Body of pancreas (tissue), 4 donors: ENCODE measurements at regions not wholly inside any gene's neighbourhood (a gene's known extent, or its start where the extent isn't known, plus 50 kb on each side); places are given as distances from the start of the nearest gene placed in this dataset.
"Not testable (repeated sequence)": the region's sequence is repeated elsewhere in the genome, so short reads cannot be mapped to it uniquely, and the experiment has no call there.

Experiments used
- ATAC-seq: fragments of 150-250 bp; one replicate; pipeline ENCODE4 v1.9.1; 2016
- DNase-seq, 4 donors: peaks; one replicate each; pipeline ENCODE4 v3.0.0-alpha.2; 2019
- H3K27ac ChIP-seq, 4 donors: fragments of 200-600 bp; sonication (generic); 1 replicate in 3 of 4; 2 replicates in 1 of 4; pipeline versions ENCODE4 v1.5.1 to v1.6.1; 2016 to 2019; ENCODE audit warnings: mild to moderate bottlenecking in 1 of 4, mixed read lengths in 1 of 4, moderate library complexity in 1 of 4
- H3K27me3 ChIP-seq, 2 donors: fragments of 200-600 bp; sonication (generic); one replicate each; pipeline ENCODE4 v1.6.0; 2016; ENCODE audit warnings: mild to moderate bottlenecking in 1 of 2
- H3K36me3 ChIP-seq, 2 donors: fragments of 200-600 bp; sonication (generic); replicated peaks in 1 of 2; 2 replicates each; pipeline ENCODE4 v1.5.1; 2016; ENCODE audit warnings: low read depth in 2 of 2; ENCODE audit not compliant: insufficient read depth in 1 of 2
- H3K4me1 ChIP-seq: fragments of 200-600 bp; sonication (generic); one replicate; pipeline ENCODE4 v1.6.0; 2016
- H3K4me3 ChIP-seq, 2 donors: fragments of 200-600 bp; sonication (generic); 1 replicate in 1 of 2; 2 replicates in 1 of 2; pipeline ENCODE4 v1.5.1; 2016 to 2019
- H3K9me3 ChIP-seq, 3 donors: fragments of 200-600 bp; sonication (generic); 1 replicate in 2 of 3; 2 replicates in 1 of 3; pipeline ENCODE4 v1.5.1; 2016
- POLR2A ChIP-seq, 3 donors: fragments of 450-650 bp; IDR thresholded peaks; one replicate each; pipeline ENCODE4 v1.6.1; 2016; ENCODE audit warnings: antibody characterized with exemption in 3 of 3, mild to moderate bottlenecking in 2 of 3
- WGBS, 2 donors: methylation state at CpG; one replicate each; pipeline ENCODE4 v1.1.5; 2017; 5-methylcytosine and 5-hydroxymethylcytosine counted together
- intact Hi-C: fragments of 100-400 bp; cut with DNase I; formaldehyde crosslinking; loops from one replicate; pipeline ENCODE4 v1.15.1; 2023
- TF ChIP-seq, protein P1 (sequence below), 7 experiments: fragments of 450-650 bp in 4 of 7; fragments of 200-600 bp in 3 of 7; sonication (generic) in 3 of 7; IDR thresholded peaks; one replicate each; pipeline ENCODE4 v1.5.1; 2016 to 2019; ENCODE audit warnings: antibody characterized with exemption in 7 of 7

DNA sequence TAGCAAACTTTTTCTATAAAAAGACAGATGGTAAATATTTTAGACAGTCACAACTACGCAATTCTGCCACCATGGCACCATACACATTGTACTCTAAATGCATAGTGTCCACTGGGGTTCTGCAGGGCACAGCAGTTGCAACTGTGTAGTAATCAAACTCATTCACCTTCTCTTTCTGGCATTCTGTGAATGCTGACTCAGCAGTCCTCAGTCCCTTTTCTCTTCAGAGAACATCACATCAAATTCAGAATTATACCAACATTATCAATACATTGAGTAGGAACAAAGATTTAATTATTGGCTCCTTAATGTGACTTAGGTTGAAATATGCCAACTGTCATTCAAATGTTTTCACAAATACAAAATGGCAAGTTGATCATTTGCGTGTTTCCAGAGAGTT lies 74.2 kb upstream of the N4BP1 start:
- H3K4me3 ChIP-seq: no peak overlapping the region
- TF ChIP-seq POLR2A (IDR thresholded peaks at IDR 0.05): no peak
- TF ChIP-seq, protein P1, sequence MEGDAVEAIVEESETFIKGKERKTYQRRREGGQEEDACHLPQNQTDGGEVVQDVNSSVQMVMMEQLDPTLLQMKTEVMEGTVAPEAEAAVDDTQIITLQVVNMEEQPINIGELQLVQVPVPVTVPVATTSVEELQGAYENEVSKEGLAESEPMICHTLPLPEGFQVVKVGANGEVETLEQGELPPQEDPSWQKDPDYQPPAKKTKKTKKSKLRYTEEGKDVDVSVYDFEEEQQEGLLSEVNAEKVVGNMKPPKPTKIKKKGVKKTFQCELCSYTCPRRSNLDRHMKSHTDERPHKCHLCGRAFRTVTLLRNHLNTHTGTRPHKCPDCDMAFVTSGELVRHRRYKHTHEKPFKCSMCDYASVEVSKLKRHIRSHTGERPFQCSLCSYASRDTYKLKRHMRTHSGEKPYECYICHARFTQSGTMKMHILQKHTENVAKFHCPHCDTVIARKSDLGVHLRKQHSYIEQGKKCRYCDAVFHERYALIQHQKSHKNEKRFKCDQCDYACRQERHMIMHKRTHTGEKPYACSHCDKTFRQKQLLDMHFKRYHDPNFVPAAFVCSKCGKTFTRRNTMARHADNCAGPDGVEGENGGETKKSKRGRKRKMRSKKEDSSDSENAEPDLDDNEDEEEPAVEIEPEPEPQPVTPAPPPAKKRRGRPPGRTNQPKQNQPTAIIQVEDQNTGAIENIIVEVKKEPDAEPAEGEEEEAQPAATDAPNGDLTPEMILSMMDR (IDR thresholded peaks at IDR 0.05): no peak
- no peaks in the 10 kb centered on the region for H3K9me3 ChIP-seq
- no peak for DNase-seq
- intact Hi-C loops: no loop called here
- no peak for ATAC-seq
- no peaks in the 10 kb centered on the region for H3K4me1 ChIP-seq
- H3K27me3 ChIP-seq: no peaks in the 10 kb centered on the region
- WGBS, 2 donors: 66 to 89% methylated on average over 2 of the region's 2 CpGs
- no peak overlapping the region for H3K27ac ChIP-seq
- no peaks in the 10 kb centered on the region for H3K36me3 ChIP-seq

DNA sequence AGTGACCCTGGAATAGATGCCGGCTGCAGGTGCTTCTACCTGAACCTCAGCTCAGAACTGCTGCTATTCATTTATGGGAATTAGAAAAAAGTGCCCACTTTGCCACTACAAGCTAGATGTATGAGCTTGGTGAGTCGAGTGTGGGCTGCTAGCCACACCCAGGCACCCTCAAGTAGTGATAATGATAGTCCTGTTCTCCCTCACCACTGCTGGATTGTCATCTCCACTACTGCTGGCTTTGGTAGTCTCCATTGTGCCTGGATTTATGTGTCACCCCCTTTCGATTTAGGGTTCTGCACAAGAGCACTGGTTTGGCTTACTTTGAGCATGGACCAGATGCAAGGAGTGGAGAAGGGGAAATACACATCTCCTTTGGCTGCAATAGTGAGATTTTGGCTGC lies 73.0 kb upstream of the N4BP1 start:
- intact Hi-C loops: no loop called here

DNA sequence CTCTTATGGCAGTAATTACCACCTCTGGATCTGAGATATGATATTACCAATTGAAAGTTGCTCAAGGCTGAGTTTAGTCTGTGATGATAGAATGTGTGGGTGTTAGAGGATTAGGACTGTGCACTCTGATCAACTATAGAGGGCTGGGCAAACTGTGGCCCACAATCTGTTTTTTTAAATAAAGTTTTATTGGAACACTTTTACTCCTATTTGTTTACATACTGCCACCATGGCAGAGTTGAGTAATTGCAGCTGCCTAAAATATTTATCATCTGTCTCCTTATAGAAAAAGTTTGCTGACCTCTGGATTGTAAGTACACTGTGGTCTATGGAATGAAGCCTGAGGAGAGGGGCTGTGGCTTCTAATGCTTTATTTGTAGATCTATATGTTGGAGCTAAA lies 71.5 kb upstream of the N4BP1 start:
- no peak for ATAC-seq
- intact Hi-C loops: no loop called here
- no peaks in the 10 kb centered on the region for H3K9me3 ChIP-seq

More for the DNA sequence above, 73.0 kb upstream of the N4BP1 start:
- Histone ChIP-seq H3K27ac (no peak overlapping the region), H3K27me3 (no peaks in the 10 kb centered on the region), H3K4me3 (no peak overlapping the region), H3K4me1 (no peaks in the 10 kb centered on the region), H3K36me3 (no peaks in the 10 kb centered on the region), H3K9me3 (no peaks in the 10 kb centered on the region)
- TF ChIP-seq POLR2A (IDR thresholded peaks at IDR 0.05): no peak
- TF ChIP-seq, protein P1 (IDR thresholded peaks at IDR 0.05): no peak
- WGBS, 2 donors: 35 to 40% methylated on average over 3 of the region's 3 CpGs
- no peak for DNase-seq
- ATAC-seq: no peak

DNA sequence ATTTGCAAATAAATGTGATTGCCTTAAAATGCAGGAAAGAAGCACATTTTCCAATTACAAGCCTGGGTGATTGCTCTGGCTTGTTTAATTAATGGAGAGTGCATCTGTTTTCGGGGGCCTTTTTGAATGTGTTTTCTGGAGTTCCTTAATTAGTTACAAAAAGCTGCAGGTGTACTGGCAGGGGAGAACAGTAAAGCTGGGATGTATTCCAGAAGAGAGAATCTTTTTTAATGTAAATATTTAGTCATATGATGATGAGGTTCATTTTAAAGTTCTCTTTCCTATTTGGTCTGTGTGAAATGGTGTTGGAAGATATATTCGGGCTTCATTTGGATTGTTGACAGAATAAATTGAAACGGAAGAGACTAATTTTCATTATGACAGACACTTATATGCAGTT lies 70.9 kb upstream of the N4BP1 start:
- intact Hi-C loops: no loop called here
- ATAC-seq: no peak
- no peak overlapping the region for H3K27ac ChIP-seq
- H3K9me3 ChIP-seq: no peaks in the 10 kb centered on the region
- TF ChIP-seq POLR2A (IDR thresholded peaks at IDR 0.05): no peak
- TF ChIP-seq, protein P1 (IDR thresholded peaks at IDR 0.05): no peak
- no peak for DNase-seq
- no peaks in the 10 kb centered on the region for H3K4me1 ChIP-seq
- no peak overlapping the region for H3K4me3 ChIP-seq
- 66 to 72% methylated on average over 3 of the region's 3 CpGs for WGBS, 2 donors
- H3K36me3 ChIP-seq: no peaks in the 10 kb centered on the region
- H3K27me3 ChIP-seq: no peaks in the 10 kb centered on the region

More for the DNA sequence above, 71.5 kb upstream of the N4BP1 start:
- H3K4me3 ChIP-seq: no peak overlapping the region
- H3K36me3 ChIP-seq: no peaks in the 10 kb centered on the region
- no peak overlapping the region for H3K27ac ChIP-seq
- no peak for TF ChIP-seq POLR2A (IDR thresholded peaks at IDR 0.05)
- TF ChIP-seq, protein P1 (IDR thresholded peaks at IDR 0.05): no peak
- no peaks in the 10 kb centered on the region for H3K4me1 ChIP-seq
- DNase-seq: no peak
- H3K27me3 ChIP-seq: no peaks in the 10 kb centered on the region

DNA sequence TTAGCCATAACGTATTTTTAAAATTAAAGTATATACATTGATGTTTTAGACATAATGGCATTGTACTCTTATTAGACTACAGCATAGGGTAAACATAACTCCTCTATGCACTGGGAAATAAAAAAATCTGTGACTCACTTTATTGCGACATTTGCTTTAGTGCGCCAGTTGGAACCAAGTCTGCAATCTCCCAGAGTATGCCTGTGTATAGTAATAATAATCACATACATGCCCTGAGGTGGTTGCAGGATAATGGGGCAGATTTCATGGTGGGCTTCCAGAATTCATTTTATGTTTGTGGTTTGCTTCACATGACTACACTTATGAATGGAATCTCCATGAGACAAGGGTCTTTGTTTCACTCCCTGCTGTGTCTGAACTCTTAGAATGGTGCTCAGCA lies 66.9 kb upstream of the N4BP1 start:
- TF ChIP-seq, protein P1 (IDR thresholded peaks at IDR 0.05): no peak
- no peak for TF ChIP-seq POLR2A (IDR thresholded peaks at IDR 0.05)
- H3K4me1 ChIP-seq: no peaks in the 10 kb centered on the region
- ATAC-seq (no peak), DNase-seq (no peak)
- H3K27ac ChIP-seq: no peak overlapping the region
- intact Hi-C loops: no loop called here
- no peaks in the 10 kb centered on the region for H3K27me3 ChIP-seq
- 86 to 88% methylated on average over 3 of the region's 3 CpGs for WGBS, 2 donors
- no peaks in the 10 kb centered on the region for H3K9me3 ChIP-seq
- H3K4me3 ChIP-seq: no peak overlapping the region
- H3K36me3 ChIP-seq: no peaks in the 10 kb centered on the region

DNA sequence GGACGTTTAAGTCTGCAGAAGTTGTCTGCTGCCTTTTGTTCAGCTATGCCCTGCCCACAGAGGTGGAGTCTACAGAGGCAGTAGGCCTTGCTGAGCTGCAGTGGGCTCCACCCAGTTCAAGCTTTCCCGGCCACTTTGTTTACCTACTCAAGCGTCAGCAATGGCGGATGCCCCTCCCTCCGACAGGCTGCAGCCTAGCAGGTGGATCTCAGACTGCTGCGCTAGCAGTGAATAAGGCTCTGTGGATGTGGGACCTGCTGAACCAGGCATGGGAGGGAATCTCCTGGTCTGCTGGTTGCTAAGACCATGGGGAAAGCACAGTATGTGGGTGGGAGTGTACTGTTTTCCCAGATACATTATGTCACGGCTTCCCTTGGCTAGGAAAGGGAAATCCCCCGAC lies 58.2 kb upstream of the N4BP1 start:
- DNase-seq, intact Hi-C loops, H3K4me1 ChIP-seq, H3K36me3 ChIP-seq, ATAC-seq, H3K9me3 ChIP-seq, H3K27ac ChIP-seq, H3K4me3 ChIP-seq, H3K27me3 ChIP-seq: not testable (repeated sequence)
- 41 to 47% methylated on average over 8 of the region's 8 CpGs for WGBS, 2 donors
